H4 (cell line): ENCODE measurements at regions not wholly inside any gene's neighbourhood (a gene's known extent, or its start where the extent isn't known, plus 50 kb on each side); places are given as distances from the start of the nearest gene placed in this dataset.
"Not testable (repeated sequence)": the region's sequence is repeated elsewhere in the genome, so short reads cannot be mapped to it uniquely, and the experiment has no call there.

Experiments used
- DNase-seq: peaks from one replicate; pipeline ENCODE4 v3.0.0-alpha.2; 2015; ENCODE audit warnings: low spot score

DNA sequence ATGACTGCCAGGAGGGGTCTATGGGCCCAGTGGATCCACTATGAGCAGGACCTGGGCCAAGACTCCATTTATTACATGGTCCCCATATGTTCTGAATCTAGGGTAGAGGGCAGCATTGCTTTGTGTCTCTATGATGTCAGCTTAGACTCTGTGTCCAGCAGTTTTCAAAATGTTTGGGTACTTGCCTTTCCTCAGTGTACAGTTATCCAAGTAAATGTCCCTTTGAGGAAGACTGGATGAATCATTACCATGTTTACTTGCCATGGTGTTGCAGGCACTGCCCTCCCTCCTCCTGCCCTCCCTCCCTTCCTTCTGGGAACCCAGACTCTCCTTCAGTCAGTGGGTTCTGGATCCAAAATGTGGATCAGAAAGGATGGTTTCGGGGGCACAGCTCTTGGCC lies 108.6 kb downstream of the NRN1 start:
- no peak for DNase-seq

DNA sequence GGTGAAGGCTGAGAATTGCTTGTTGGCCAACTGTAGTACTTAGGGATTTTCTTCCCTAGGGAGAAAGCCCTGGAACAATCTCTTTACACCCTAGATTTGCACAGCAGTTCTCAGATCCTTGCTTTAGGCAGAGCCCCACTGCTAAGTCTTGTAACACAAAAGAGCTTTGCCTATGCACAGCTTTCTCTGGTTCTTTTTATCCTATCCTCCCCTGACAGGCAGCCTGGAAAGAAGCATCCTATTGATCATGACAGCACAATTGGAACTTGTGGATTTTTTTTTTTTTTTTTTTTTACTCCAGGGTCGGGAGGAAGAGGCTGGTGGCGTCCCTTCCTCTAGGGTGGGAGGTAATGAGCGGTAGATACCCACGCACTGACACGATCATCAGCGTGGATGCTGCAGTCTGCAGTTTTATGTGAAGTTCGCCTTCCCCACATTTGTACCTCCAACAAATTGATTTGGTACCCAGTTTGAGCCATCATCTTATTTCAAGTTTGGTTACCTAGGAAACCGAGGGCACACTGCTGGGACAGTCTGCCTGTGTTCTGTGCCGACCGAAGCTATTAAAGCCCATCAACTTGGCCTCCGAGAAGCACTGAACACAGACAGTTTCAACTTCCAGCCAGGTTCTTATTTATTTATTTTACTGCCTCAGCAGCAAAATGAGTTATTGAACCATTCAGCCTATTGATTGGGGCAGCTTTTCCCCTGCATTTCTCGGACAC lies 110.1 kb downstream of the NRN1 start:
- DNase-seq = no peak

DNA sequence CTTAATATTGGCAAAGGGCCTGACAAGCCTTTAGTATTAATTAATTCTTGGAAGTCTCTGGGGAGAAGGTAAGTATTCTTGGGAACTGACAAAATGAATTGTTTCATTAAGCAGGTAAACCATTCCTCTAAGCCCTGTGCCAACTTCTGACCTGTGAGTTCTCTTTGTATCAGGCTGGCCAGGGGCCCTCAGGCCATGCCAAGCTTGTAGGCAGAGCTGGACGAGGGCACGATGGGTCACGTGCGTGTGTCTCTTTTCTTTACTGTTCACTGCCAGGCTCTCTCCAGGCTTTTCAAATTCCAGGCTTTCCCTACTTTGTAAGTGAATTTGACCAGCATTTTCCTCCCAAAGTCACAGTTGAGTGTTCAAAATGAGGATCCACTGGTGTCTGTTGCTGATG lies 112.4 kb downstream of the NRN1 start:
- no peak for DNase-seq

DNA sequence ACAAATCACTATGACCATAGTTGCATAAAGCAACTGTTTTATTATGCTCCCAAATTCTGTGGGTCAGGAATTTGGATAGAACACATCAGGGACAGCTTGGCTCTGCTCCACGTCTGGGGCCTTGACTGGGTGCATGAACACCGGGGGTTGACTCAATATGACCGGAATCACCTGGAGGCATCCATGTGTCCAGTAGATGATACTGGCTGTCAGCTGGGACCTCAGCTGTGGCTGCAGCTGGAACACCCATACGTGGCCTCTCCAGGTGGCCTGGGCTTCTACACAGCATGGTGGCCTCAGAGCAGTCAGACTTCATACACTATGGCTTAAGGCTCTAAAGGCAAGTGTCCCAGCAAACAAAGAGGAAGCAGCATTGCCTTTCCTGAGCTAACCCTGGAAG lies 113.4 kb downstream of the NRN1 start:
- no peak for DNase-seq

DNA sequence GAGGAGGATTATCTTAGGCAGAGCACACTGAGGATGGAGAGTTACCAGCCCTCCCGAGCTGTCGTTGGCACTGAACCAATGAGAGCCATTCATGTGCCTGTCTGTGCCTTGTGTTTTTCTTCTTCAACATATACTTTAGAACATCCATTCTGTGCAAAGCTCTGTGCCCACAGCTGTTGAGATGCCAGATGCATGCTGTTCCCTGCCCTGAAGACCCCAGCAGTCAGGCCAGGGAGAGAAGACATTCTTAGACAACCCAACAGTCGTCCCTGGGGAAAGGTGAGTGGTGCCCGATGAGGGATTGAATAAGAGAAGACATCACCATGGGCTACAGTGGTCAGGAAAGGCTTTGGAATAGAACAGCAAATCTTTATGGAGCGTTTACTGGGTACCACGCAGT lies 114.1 kb downstream of the NRN1 start:
- no peak for DNase-seq

DNA sequence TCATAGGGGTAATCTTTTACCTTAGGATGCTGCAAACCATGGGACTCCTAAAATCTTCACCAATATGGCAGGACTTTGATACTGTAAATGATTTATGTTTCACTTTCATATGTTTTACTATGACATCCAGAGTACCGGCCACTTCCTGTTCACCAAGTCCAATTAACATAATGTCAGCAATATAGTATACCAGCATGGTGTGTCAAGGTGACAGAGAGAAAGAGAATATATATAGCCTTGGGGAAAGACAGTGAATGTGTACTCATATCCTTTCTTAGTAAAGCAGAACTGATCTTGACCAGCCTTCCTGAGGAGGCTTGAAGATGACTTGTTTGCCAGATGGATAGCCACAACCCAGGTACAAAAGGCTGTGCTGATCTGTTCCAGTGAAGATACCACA lies 127.9 kb downstream of the NRN1 start:
- DNase-seq = no peak

DNA sequence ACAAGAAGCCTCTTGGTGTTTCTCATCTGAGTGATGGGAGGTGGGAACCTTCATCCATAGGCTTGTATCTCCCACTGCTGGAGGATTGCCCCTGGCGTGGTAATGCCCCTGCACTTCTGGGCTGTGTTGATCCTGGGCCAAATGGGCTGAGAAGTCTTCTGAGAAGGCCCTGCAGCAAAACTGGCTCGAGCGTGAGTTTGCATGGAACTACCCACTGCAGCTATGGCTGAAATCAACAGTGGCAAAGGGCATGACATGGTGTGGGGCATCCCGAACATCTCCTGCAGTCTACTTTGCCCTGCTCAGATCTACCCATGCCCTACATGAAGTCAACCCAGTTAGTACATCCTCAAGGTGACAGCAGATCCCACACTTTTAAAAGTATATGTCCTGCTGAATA lies 130.6 kb downstream of the NRN1 start:
- DNase-seq = no peak

DNA sequence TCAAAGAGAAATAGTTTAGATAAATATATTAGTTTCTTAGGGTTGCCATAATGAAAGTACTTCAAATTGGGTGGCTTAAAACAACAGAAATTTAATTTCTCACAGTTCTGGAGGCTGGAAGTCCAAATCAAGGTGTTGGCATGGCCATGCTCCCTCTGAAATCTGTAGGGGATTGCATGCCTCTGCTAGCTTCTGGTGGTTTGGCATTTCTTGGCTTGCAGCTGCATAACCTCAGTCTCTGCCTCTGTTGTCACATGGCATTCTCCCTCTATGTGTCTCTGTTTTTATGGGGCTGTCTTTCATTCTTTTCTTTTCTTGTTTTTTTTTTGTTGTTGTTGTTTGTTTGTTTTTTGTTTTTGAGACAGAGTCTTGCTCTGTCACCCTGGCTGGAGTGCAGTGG lies 132.7 kb downstream of the NRN1 start:
- DNase-seq = not testable (repeated sequence)

DNA sequence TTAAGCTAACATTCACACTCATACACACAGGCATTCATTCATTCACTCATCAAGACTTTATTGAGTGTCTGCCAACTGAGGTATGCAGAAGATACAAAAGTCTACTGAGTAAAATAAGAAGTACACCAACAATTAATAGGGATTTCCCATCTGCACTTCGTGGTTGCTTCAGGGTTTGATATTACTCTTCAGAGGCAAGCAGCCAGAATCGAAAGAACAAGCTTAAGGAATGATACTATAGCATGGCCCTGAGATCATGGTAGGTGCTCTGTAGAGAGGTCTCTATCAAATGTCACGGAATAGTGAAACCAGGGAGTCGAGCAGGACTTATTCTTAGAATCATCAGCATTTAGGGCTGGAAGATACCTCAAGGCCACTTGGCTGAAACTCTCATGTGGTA lies 135.4 kb downstream of the NRN1 start:
- DNase-seq = no peak

DNA sequence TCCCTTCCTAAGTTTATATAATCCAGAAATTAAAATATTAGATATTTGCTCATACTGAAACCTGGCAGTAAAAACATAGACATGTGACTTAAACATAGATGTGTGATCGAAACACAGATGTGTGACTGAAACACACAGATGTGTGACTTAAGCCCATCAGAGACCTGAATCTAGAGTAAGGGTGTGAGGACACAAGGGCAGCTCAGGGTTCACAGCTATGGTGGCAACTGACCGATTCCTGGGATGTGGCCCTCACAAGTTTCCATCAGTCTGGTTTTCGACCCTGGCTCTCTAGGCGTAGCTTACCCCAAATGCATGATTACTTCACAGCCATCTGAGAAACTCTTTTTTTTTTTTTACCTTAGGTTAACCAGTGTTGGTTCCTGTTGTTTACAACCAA lies 137.0 kb downstream of the NRN1 start:
- DNase-seq = no peak

DNA sequence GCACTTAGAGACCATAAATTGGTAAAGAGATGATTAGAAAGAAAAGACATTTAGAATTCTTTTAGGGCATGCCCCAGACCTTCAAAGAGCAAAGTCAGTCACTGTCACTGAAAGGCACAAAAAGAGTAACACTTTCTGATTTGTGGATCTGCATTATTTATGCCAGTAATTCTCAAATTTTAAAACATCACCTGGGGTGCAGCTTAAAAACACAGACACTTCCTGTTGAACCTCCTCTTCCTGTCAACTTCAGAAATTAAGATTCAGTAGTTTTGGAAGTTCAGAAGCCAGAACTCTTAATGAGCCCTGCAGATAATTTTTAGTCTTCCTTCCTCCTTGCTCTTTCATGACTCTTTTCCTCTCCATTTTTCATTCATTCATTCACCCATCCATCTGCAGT lies 137.5 kb downstream of the NRN1 start:
- no peak for DNase-seq

DNA sequence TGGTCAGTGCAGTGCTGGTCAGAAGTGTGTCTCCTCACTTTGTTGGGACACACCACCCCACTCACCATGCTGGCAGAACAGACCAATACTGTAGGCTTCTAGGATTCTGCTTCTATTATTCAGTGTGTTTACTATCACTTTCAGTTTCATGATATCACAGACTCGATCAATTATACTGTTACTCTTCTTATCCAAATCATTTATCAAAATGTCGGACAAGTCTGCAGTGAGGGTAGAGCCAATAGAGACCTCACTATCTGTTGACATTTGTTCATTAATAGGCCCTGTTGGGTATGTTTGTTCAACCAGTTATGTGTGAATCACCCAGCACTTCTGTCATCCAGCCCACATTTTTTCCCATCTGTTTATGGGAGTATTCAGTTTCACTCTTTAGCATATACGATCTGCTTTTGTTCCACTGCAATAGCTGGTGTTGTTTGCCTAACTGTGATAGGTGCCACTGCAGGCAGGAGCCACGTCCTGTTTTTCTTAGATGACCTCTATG lies 140.1 kb downstream of the NRN1 start:
- peak; percentile 67 for DNase-seq

DNA sequence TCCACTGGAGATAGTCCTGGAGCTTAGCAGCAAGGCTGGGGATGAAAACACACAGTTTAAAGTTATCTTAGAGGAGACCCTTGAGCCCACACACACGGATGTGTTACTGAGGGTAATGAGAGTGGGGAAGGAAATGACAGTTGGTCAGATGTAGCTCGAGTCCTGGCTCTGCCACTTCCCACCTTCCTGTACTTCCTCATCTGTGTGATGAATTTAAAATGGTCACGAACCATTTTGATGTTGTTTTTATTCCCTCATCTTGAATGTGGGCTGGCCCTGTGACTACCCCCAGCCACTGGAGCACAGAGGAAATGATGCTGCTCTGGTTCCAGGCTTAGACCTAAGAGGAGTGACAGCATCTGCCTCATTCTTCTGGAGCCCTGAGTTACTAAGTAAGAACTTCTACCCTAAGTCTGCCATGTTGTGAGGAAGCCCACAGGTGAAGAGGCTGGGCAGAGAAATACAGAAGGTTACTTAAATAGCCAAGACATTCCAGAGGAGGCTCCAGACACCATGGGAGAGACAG lies 141.2 kb downstream of the NRN1 start:
- DNase-seq = no peak

DNA sequence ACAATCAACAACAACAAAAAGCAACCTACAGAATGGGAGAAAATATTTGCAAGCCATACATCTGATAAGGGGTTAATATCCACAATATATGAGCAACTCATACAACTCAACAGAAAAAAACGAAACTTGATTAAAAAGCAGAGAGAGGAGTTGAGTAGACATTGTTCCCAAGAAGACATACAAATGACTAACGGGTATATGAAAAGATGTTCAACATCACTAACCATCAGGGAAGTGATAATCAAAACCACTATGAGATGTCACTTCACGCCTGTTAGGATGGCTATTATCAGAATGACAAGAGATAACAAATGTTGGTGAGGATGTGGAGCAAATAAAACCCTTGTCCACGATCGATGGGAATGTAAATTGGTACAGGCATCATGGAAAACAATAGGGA lies 145.9 kb downstream of the NRN1 start:
- no peak for DNase-seq

DNA sequence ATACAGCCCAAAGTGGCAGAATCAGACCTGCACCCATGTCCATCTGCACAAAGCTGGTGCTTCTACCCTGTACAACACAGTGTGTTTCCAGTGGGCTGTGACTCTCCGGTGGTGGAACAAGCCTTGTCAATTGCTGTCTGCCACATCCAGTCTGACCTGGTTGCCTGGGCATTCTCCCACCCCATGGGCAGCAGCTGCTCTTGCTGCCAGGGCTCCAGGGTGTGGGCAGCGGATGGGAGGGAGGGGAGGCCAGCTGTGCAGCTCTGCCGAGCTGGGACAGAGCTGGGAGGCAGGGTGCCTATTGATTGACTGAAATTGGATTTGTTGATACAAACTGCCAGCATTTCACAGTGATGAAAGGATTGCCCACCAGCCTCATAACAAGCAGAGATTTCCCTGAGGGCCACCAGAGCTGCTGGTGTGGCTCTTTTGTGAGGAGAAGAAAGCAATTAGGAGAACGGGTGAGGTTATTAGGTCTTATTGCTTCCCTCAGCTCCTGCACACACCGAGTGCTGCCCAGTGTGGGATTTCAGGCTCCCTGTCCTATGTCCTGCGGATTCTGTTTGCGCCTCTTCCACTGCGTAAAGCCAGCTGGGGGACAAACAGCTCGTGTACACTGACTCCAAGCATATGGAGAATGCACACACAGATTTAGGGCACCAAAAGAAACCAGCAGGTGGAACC lies 150.8 kb downstream of the NRN1 start:
- DNase-seq = no peak

DNA sequence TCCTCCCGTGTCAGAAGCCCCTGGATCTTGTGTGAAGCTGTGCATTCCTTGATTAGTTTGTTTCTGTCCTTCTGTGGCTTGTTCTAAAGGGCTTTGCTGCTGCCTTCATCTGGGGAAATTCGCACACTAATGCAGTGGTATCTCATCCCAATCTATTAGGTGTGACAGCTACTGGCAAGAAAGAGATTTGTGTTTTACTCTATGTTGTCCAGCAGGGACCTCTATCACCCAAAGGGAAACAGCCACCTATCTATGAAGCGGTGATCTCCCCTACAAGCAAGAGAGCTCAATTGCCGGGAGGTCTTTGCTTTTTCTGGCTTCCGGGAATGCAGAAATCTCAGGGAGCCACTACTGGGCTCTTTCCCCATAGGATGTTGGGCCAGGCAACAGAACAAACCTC lies 151.8 kb downstream of the NRN1 start:
- no peak for DNase-seq

DNA sequence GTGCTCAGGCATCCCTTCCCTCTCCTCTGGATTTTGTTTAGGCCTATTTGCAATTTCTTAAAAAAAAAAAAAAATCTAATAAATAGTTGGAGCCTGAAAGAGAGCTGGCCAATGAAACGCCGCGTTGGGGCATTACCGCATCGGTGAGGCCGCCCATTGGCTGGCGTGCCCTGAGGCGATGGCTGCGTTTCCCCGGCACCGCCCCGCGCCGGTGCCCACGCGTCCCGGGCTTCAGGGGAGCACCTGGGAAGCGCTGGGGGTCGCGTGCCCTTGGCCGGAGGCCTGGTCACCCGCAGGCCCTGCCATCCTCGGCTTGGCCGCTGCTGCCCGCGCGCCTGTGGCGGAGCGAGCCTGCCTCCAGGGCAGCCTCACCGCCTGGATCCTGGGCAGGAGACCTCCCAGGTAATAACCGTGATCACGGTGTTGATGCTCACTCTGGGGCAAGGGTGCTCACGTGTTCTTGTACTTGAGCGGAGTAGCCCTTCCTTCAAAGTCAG lies 155.4 kb downstream of the NRN1 start:
- DNase-seq = no peak

DNA sequence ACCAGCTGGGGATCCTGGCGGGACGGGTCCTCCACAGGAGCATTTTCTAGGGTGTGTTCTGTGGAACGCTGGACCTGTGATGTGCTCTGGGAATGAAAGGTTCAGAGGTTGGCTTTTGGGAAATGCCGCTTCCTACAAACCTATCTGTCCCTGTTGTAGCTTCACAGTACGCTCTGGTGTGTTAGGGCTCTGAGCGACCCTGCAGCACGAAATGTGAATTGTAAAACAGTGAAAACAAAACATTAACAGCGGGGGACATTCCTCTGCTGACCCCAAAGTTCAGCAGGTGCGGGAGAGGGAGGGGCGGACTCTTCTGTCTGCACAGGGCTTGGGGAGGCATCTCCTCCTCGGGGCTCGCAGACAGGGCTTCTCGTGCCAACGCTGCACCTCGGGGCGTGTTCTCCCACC lies 155.9 kb downstream of the NRN1 start:
- DNase-seq = no peak

DNA sequence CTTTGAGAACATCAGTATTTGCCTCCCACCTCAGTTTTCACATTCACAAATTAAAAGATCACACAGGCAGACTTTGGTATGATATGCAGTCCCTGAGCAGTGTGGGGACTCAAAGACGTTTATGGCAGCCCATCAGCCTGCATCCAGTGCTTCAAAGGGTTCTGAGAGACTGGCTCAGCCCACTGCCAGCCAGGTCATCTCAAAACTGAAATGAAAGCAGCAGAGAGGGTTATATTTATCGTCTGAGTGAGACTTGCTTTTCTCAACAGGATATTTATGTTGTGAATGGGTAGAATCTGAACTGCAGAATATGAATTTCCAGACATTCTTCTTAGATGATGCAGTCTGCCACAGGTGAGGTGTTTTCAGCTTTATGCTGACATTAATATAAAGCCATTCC lies 159.8 kb downstream of the NRN1 start:
- no peak for DNase-seq

DNA sequence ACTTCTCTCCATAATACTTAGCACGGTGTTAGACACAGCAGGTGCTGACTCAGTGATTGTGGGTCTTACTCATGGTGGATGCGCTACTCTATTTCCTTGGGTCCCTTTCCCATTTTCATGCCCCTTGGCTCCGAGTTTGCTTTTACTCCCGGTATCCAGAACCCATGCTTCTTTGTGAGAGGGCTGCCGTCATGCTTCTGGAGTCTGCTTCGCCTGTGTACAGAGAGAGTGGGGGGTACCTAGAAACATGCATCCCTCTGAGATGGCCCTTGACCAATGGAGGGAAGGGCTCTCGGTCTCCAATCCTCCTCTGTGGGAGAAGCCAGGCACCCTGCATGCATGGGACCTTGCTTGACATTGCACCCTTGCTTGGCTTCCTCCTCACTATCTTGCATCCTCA lies 160.4 kb downstream of the NRN1 start:
- DNase-seq = no peak

DNA sequence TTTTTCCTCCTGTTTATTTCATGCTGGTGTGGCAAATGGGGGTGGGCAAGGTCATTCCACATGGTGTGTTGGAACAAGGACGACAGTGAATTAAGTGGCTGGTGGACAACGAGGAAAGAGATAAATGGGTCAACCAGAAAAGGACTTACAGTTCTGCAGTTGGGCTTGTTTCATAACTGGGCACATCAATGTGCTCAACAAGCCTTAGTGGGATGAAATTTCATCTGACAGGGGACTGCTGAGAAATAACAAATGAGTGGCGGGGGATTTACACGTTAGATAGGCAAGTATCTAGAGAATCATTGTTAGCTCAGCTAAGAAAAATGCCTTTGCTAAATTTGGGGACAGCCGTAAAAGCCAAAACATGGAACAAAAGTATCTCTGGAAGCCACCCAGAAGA lies 163.6 kb downstream of the NRN1 start:
- no peak for DNase-seq

DNA sequence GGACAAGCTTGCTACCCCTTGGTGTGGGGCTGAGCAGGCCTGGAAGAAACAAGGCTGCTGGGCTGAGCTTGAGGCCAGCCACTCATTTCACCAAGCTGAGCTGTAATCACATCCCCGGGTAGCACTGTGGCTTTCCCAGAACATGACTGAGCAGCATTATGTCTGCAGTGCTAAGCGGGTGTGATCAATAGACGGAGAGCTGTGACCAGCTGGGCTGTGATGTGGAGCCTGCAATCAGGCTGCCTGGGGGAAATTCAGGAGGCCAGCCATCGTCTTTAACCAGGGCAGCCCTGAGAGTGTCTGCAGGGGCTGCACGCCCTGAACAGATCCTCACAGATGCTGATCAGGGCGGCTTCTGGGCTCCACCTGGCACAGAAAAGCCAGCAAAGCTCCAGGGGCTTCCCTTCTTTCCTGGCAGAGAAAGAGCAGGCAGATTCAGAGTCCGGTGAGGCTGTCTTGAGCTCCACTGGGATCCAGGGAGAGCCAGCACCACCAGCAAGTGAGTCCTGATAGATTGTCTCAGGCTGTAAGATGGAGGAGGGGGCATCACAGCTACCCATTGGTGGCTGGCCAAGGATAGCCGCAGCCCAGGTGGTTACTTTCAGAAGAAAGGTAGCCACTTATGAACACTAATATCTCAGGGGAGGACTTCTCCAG lies 165.9 kb downstream of the NRN1 start:
- DNase-seq = no peak
